AG20443 (cell line): ENCODE measurements at regions not wholly inside any gene's neighbourhood (a gene's known extent, or its start where the extent isn't known, plus 50 kb on each side); places are given as distances from the start of the nearest gene placed in this dataset.
A peak's percentile ranks its signal among the peaks of the same experiment; 100 is the strongest.
"Not testable (repeated sequence)": the region's sequence is repeated elsewhere in the genome, so short reads cannot be mapped to it uniquely, and the experiment has no call there.

Experiments
- DNase-seq: peaks from one replicate; pipeline ENCODE4 v3.0.0; 2012; ENCODE audit warnings: low spot score, mixed read lengths

- DNase-seq, result no peak
These were observed 1029.7 kb downstream of the FAT4 start for GRCh38 chr4:126344472-126344871.

DNA sequence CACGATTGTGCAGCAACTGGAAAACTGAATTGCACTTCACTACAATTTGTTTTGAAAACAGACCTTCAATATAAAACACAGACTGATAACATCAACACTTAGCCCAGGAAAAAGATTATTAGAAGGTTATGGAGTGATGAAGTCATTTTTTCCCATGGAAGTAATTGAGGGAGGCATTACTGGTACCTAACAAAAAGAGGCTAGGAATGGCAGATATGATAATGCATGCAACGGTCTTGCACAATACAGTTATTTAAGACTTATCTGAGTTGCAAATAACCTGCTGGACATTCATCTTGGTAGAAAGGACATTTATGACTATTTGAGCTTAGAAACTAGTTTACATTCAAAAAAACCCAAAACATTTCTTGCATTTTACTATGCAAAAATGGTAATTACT, 1031.9 kb downstream of the FAT4 start:
- DNase-seq, result no peak

DNA sequence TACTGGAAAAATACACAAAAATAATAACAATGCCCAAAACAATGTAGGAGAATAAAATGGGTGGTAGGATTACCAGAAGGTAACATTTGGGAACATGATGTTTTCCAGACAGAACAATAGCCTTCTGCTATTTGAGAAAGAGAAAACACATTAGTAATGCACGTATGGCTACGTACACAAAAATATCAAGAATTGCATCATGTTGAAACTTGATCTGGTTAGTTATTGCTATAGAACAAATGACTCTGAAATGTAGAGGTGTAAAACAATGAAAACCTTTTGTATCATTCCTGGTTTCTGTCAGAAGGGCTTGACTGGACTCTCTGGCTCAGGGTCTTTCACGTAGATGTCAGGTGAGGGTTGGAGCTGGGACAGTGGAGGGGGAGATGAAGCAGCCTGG, 1040.0 kb downstream of the FAT4 start:
- no peak for DNase-seq

DNA sequence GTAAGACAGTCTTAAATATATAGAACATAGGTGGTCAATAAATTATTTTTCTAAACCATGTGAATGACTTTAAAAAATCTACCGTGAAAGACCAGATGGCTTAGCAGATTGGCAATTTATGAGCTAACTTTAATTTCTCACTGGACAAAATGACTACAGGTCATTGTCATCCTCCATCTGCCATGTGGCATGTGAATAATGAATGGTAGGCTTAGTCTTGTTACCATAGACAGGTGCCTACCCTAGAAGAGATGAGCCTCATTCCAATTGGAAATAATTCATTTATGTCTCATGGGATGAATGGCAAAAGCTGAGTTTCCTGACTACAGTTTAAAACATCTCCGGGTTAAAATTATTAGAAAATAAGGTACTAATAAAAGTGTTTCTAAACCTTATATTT, 1043.3 kb downstream of the FAT4 start:
- DNase-seq, result no peak

GRCh38 chr4:126361287-126361686, 1046.5 kb downstream of the FAT4 start:
- no peak for DNase-seq

DNA sequence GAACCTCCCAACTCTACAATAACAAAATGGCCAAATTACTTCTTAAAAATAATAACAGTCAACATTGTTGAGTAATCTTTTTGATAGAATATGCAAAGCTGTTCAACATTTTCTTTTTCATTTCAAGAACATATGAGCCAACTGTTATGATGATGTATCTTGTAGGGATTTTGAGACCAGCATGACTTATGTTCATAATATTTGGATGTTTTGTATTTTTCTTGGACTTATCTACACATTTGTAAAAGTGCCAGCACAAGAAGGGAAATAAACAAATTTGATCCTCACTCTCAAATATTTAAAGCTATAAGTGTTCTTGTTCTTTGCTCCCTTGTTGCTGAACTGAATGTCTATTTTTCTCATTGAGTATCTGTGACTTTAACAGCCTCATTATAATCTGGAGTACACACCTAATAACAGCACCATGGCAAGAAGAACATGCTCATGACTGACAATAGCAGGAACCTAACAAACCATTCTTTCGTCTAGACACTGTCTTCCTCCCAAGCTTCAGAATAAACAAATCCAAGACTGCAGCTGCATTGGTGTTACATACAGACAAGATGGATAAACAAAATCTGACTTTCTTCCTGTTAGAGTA, 1049.7 kb downstream of the FAT4 start:
- no peak for DNase-seq

DNA sequence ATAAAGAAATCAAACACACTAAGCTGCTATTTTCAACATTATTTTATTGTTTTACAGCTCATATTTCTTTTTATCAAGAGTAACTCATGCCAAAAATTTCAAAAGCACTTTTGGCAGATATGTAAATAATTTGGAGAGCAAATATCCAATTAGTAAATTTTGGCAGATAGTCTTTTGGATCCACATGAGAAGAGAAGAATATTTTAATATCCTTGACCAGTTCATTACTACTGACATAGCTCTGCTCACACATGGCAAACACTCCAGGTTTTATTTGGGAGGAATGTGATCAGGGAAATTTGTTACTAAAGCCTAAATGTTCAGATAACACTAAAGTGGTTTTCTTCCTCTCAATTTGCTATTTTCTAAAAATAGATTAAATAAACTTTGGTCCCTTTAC, 1054.3 kb downstream of the FAT4 start:
- no peak for DNase-seq

DNA sequence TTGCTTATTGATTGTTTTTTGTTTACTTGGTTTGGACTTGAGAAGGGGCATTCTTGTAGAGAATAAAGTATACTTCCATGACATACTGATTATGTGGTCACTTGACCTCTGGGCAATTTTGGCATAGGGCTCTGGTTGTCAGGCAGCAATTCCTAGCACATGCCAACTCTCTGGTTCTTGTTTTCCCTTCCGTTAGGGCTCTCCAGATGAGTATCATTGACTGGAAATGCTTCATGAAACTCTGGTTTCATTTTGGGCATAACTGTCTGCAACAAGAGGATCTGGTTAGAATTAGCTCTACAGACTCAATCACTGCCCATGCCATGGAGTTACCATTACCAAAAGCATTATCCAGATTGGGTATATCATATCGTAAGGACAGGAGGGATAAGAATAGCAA, 1057.9 kb downstream of the FAT4 start:
- DNase-seq, result no peak

DNA sequence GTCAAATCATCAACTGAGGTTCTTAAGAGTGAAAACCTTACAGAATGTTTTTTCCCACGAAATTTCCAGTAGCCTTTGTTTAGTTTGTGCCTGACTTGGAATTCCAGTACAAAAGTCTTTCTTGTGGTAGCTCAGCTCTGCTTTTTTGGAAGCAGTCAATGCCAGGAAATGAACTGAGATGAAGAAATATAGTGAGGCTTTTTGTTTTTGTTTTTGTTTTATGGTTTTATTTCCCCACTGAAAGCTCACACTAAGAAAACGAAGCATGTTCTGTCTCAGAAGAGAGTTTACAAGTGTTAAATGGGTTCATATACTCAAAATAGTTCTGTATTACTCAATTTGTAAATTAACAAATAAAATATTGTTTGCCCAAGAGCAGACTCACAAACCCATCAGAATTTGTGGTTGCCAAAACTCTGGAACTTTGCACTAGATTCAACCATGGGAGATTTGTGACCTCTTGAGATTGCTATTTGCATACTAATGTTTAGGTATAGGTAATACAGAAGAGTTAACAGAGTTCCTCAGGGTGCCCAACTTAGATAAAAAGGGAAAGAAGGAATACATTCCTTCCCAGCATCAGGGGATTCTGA, 1060.8 kb downstream of the FAT4 start:
- DNase-seq, result peak; percentile 10

- no peak for DNase-seq
These were observed 1071.2 kb downstream of the FAT4 start for GRCh38 chr4:126385954-126386353.

DNA sequence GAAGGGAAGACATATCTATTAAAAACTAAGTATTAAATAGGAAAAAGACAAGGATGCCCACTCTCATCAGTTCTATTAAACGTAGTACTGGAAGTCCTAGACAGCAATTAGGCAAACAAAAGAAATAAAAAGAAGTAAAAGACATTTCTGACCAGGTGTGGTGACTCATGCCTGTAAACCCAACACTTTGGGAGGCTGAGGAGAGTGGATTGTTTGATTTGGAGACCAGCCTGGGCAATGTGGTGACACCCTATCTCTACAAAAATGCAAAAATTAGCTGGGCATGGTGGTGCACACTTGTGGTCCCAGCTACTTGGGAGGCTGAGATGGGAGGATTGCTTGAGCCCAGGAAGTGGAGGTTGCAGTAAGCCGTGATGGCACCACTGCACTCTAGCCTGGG, 1071.8 kb downstream of the FAT4 start:
- DNase-seq, result no peak

DNA sequence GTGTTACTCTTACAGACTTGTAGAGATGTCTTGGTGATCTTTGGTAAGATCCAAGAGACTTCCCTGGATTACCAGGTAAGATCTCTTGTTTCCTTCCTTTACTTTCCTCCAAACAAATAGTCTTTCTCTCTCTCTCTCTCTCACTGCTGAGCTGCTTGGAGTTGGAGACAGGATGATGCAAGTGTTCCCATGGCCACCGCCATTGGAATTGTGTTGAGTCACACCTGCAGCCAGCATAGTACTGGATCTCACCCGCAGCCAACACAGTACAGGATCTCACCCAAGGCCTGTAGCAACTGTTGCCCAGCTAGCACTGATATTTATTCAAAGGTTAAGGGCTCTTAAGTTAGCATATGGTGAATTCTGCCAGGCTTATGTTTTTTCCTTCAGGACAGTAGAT, 1080.9 kb downstream of the FAT4 start:
- no peak for DNase-seq

- no peak for DNase-seq
These were observed 1081.4 kb downstream of the FAT4 start for GRCh38 chr4:126396121-126396520.

DNA sequence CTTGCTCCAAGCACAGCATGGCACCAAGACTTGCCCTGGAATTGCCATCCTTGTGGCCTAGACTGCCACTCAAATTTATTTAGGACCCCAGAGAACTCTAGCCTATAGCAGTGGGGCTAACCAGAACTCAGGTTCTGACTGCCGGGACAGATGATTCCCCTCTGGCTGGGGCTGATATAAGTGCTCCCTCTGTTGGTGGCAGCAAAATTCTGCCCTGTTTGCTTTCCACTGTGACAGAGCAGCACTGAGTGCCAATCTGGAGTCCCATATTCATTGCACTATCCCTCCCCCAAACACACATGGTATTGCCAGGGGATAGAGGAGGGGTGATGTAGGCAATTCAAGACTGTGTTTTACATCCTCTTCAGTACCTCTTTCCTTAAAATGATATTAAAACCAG, 1081.9 kb downstream of the FAT4 start:
- DNase-seq, result no peak

- no peak for DNase-seq
These were observed 1089.8 kb downstream of the FAT4 start for GRCh38 chr4:126404549-126404948.

DNA sequence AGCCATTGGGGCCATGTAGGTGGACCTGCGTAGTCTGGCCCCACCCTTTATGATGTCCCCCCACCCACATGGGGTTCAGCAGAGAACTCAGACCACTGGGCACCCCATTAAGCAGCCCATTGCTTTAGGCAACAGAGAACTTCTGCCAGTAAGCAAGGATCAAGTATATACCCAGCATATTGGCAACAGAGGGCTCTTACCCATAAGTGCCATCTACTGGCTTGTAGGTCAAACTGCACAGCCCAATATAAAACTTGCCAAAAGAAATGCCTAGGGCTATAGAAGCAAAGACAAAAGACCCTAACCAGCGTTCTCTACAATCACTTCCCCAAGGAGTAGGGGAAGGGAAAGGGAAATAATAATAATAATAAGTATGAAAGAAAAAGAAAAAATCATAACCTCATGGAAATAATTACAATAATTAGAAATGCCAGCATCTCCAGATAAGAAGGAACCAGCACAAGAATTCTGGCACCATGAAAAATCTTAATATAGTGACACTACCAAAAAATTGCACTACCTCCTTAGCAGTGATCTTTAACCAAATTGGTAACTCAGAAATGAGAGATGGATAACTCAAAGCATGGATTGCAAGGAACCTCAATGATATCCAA, 1090.7 kb downstream of the FAT4 start:
- no peak for DNase-seq

DNA sequence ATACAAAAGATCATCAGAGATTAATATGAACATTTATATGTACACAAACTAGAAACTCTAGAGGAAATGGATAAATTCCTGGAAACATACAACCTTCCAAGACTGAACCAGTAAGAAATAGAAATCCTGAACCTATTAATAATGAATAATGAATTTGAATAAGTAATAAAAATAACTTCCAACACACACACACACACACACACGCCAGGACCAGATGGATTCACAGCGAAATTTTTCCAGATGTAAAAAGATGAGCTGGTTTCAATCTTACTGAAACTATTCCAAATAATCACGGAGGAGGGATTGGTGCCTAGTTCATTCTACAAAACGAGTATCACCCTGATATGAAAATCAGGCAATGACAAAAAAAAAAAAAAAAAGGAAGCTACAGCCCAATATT, 1095.0 kb downstream of the FAT4 start:
- no peak for DNase-seq

DNA sequence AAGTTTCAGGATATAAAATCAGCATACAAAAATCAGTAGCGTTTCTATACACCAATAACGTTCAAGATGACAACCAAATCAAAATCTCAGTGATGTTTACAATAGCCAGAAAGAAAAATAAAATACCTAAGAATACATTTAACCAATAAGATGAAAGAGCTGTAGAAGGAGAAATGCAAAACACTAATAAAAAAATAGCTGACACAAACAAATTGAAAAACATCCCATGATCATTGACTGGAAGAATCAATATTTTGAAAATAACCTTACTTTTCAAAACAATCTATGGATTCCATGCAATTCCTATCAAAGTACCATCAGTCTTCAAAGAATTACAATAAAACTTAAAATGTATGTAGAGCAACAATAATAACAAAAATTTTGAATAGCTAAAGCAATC, 1096.3 kb downstream of the FAT4 start:
- DNase-seq, result no peak

GRCh38 chr4:126412310-126412709, 1097.6 kb downstream of the FAT4 start:
- DNase-seq, result not testable (repeated sequence)

DNA sequence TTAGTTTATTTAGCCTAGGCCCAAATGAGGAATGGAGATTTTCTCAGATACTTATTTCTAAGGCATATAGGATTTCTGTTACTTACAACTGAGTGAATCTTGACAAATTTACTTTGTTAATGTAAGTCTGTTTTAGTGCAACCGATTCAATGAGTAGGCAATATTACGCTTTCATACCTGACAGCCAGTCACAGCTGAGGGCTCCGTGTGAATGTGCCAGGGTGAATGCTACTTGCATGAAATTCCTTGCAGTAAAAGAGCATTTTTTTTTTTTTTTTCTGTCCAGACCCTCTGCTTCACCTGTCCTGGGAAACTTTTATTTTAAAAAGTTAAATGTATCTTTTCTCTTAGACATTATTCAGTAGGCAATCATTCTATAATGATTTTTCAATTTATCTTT, 1100.0 kb downstream of the FAT4 start:
- no peak for DNase-seq

GRCh38 chr4:126419266-126419665, 1104.5 kb downstream of the FAT4 start:
- no peak for DNase-seq

DNA sequence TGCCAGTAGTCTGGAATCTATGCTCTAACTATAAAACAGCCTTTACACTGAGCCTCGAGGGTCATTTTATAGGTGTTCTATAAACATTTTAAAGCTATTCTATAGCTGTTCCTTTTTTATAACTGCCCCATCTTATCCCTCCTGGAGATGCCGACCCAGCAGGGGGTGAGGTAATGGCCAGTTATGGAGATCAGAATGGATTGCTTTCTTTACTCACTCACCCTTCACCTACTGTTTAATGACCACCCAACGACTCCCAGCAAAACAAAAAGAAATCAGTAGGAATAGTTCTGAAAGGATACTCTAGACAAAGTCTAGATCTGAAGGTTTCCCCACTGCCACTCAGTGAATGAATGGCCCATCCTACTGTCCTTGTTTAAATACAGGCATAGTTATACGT, 1113.1 kb downstream of the FAT4 start:
- no peak for DNase-seq

- no peak for DNase-seq
These were observed 1116.3 kb downstream of the FAT4 start for GRCh38 chr4:126431049-126431448.

- DNase-seq, result no peak
These were observed 1120.7 kb downstream of the FAT4 start for GRCh38 chr4:126435491-126435890.
